IPS-20b (cell line): ENCODE measurements at regions not wholly inside any gene's neighbourhood (a gene's known extent, or its start where the extent isn't known, plus 50 kb on each side); places are given as distances from the start of the nearest gene placed in this dataset.

ENCODE experiments used
- H3K27ac ChIP-seq: one replicate; pipeline ENCODE4 v1.5.1; 2013; ENCODE audit warnings: low read length
- H3K27me3 ChIP-seq: 2 replicates; pipeline ENCODE4 v1.6.1; 2013; ENCODE audit warnings: mild to moderate bottlenecking, low read length, inconsistent platforms; ENCODE audit not compliant: insufficient read depth
- H3K36me3 ChIP-seq: 2 replicates; pipeline ENCODE4 v1.6.1; 2013; ENCODE audit warnings: low read depth, mild to moderate bottlenecking, inconsistent platforms, low read length, moderate library complexity; ENCODE audit not compliant: insufficient read depth
- H3K4me1 ChIP-seq: 2 replicates; pipeline ENCODE4 v1.6.1; 2013; ENCODE audit warnings: mild to moderate bottlenecking, control low read depth, inconsistent platforms, low read length, moderate library complexity; ENCODE audit not compliant: insufficient read depth
- H3K4me3 ChIP-seq: 2 replicates; pipeline ENCODE4 v1.5.1; 2013; ENCODE audit warnings: mild to moderate bottlenecking, low read length, inconsistent platforms
- H3K9ac ChIP-seq: 2 replicates; pipeline ENCODE4 v1.6.1; 2013; ENCODE audit warnings: low read depth, mild to moderate bottlenecking, inconsistent platforms, low read length, moderate library complexity
- H3K9me3 ChIP-seq: 2 replicates; pipeline ENCODE4 v1.6.1; 2013; ENCODE audit warnings: mild to moderate bottlenecking, low read depth, low read length, inconsistent platforms; ENCODE audit not compliant: insufficient read depth

GRCh38 chr11:127108838-127109237, 108.3 kb upstream of the KIRREL3 start:
- H3K27ac ChIP-seq: no peak overlapping the region
- no peaks in the 10 kb centered on the region for H3K27me3 ChIP-seq
- no peaks in the 10 kb centered on the region for H3K9me3 ChIP-seq
- H3K4me1 ChIP-seq: peaks cover 38% of the 10 kb centered on the region
- no peak overlapping the region for H3K4me3 ChIP-seq
- H3K9ac ChIP-seq: no peak overlapping the region
- H3K36me3 ChIP-seq: no peaks in the 10 kb centered on the region

- Histone ChIP-seq H3K4me1 (peaks cover 38% of the 10 kb centered on the region), H3K9ac (no peak overlapping the region), H3K27me3 (no peaks in the 10 kb centered on the region), H3K9me3 (no peaks in the 10 kb centered on the region), H3K4me3 (no peak overlapping the region), H3K27ac (no peak overlapping the region), H3K36me3 (no peaks in the 10 kb centered on the region)
These were observed 106.4 kb upstream of the KIRREL3 start for GRCh38 chr11:127106938-127107337.

GRCh38 chr11:127105593-127106541, 105.3 kb upstream of the KIRREL3 start:
- Histone ChIP-seq H3K27me3 (no peaks in the 10 kb centered on the region), H3K36me3 (no peaks in the 10 kb centered on the region), H3K4me3 (no peak overlapping the region), H3K9me3 (no peaks in the 10 kb centered on the region), H3K27ac (no peak overlapping the region), H3K4me1 (peaks cover 33% of the 10 kb centered on the region), H3K9ac (no peak overlapping the region)

- H3K4me1 ChIP-seq: peaks cover 13% of the 10 kb centered on the region; the same call in 1 of the 2 replicates
- no peak overlapping the region for H3K4me3 ChIP-seq
- no peak overlapping the region for H3K9ac ChIP-seq
- H3K27me3 ChIP-seq: no peaks in the 10 kb centered on the region
- no peak overlapping the region for H3K27ac ChIP-seq
- no peaks in the 10 kb centered on the region for H3K9me3 ChIP-seq
- no peaks in the 10 kb centered on the region for H3K36me3 ChIP-seq
These were observed 103.2 kb upstream of the KIRREL3 start for GRCh38 chr11:127103586-127104388.

- Histone ChIP-seq H3K4me3 (no peak overlapping the region), H3K27ac (no peak overlapping the region), H3K4me1 (no peaks in the 10 kb centered on the region), H3K27me3 (no peaks in the 10 kb centered on the region), H3K36me3 (no peaks in the 10 kb centered on the region), H3K9ac (no peak overlapping the region), H3K9me3 (no peaks in the 10 kb centered on the region; the same call in 1 of the 2 replicates)
These were observed 98.1 kb upstream of the KIRREL3 start for GRCh38 chr11:127098684-127099083.

GRCh38 chr11:127080735-127081134, 80.2 kb upstream of the KIRREL3 start:
- no peak overlapping the region for H3K4me3 ChIP-seq

GRCh38 chr11:127075758-127076157, 75.2 kb upstream of the KIRREL3 start:
- Histone ChIP-seq H3K4me1 (peaks cover 5% of the 10 kb centered on the region; the same call in 1 of the 2 replicates), H3K9me3 (no peaks in the 10 kb centered on the region), H3K4me3 (no peak overlapping the region), H3K9ac (no peak overlapping the region), H3K27me3 (no peaks in the 10 kb centered on the region; the same call in 1 of the 2 replicates), H3K36me3 (no peaks in the 10 kb centered on the region), H3K27ac (no peak overlapping the region)

More at GRCh38 chr11:127080735-127081134, 80.2 kb upstream of the KIRREL3 start:
- Histone ChIP-seq H3K27me3 (no peaks in the 10 kb centered on the region), H3K9me3 (no peaks in the 10 kb centered on the region), H3K27ac (no peak overlapping the region), H3K4me1 (peaks cover 1% of the 10 kb centered on the region; the same call in 1 of the 2 replicates), H3K36me3 (no peaks in the 10 kb centered on the region), H3K9ac (no peak overlapping the region)

GRCh38 chr11:127074151-127074761, 73.7 kb upstream of the KIRREL3 start:
- H3K27ac ChIP-seq: no peak overlapping the region

GRCh38 chr11:127073621-127074020, 73.1 kb upstream of the KIRREL3 start:
- no peak overlapping the region for H3K9ac ChIP-seq
- peaks cover 5% of the 10 kb centered on the region; the same call in 1 of the 2 replicates for H3K4me1 ChIP-seq
- H3K27ac ChIP-seq: no peak overlapping the region

More at GRCh38 chr11:127074151-127074761, 73.7 kb upstream of the KIRREL3 start:
- Histone ChIP-seq H3K4me1 (peaks cover 5% of the 10 kb centered on the region; the same call in 1 of the 2 replicates), H3K9me3 (no peaks in the 10 kb centered on the region), H3K9ac (no peak overlapping the region), H3K36me3 (no peaks in the 10 kb centered on the region), H3K4me3 (no peak overlapping the region), H3K27me3 (no peaks in the 10 kb centered on the region; the same call in 1 of the 2 replicates)

GRCh38 chr11:127071606-127072005, 71.0 kb upstream of the KIRREL3 start:
- Histone ChIP-seq H3K36me3 (no peaks in the 10 kb centered on the region), H3K9ac (no peak overlapping the region), H3K4me1 (peaks cover 5% of the 10 kb centered on the region; the same call in 1 of the 2 replicates), H3K9me3 (no peaks in the 10 kb centered on the region), H3K27ac (no peak overlapping the region), H3K27me3 (no peaks in the 10 kb centered on the region; the same call in 1 of the 2 replicates), H3K4me3 (no peak overlapping the region)

More at GRCh38 chr11:127073621-127074020, 73.1 kb upstream of the KIRREL3 start:
- no peak overlapping the region for H3K4me3 ChIP-seq
- no peaks in the 10 kb centered on the region; the same call in 1 of the 2 replicates for H3K27me3 ChIP-seq
- no peaks in the 10 kb centered on the region for H3K36me3 ChIP-seq
- H3K9me3 ChIP-seq: no peaks in the 10 kb centered on the region

GRCh38 chr11:127070808-127071207, 70.2 kb upstream of the KIRREL3 start:
- H3K4me1 ChIP-seq: peaks cover 5% of the 10 kb centered on the region; the same call in 1 of the 2 replicates
- no peak overlapping the region for H3K4me3 ChIP-seq
- no peaks in the 10 kb centered on the region for H3K9me3 ChIP-seq
- no peaks in the 10 kb centered on the region for H3K36me3 ChIP-seq
- H3K27me3 ChIP-seq: no peaks in the 10 kb centered on the region; the same call in 1 of the 2 replicates
- H3K27ac ChIP-seq: no peak overlapping the region
- no peak overlapping the region for H3K9ac ChIP-seq
